CD4-positive, alpha-beta T cell (primary cell): ENCODE measurements at regions not wholly inside any gene's neighbourhood (a gene's known extent, or its start where the extent isn't known, plus 50 kb on each side); places are given as distances from the start of the nearest gene placed in this dataset.

Experiments
- ATAC-seq: fragments of 200-7000 bp; cut with Tn5 transposase; one replicate; pipeline ENCODE4 v1.10.0; 2022; ENCODE audit warnings: mild to moderate bottlenecking; ENCODE audit not compliant: poor library complexity
- CTCF ChIA-PET: fragments of 350-600 bp; sonication (Branson Sonifier 250); formaldehyde crosslinking; loops from one replicate; lab custom pipeline; 2021; ENCODE audit warnings: antibody characterized with exemption, inconsistent platforms; lab: Charles Lee
- POLR2A ChIA-PET: fragments of 350-600 bp; sonication (Branson Sonifier 250); formaldehyde crosslinking; loops from one replicate; lab custom pipeline; 2021; ENCODE audit warnings: antibody characterized with exemption, inconsistent platforms; lab: Charles Lee
- DNase-seq, 14 experiments: peaks; one replicate each; pipeline ENCODE4 v3.0.0-alpha.2; 2013 to 2020; ENCODE audit warnings: mixed read lengths in 2 of 14
- H3K27ac ChIP-seq, 2 donors: one replicate each; pipeline versions ENCODE4 v1.5.1 to v1.7.0; 2013; ENCODE audit warnings: low read length in 2 of 2, low read depth in 1 of 2, mild to moderate bottlenecking in 1 of 2
- H3K27me3 ChIP-seq, 2 experiments: 1 replicate in 1 of 2; 2 replicates in 1 of 2; pipeline versions ENCODE4 v1.6.1 to v1.7.0; 2013; ENCODE audit warnings: low read length in 2 of 2, control low read depth in 1 of 2, mild to moderate bottlenecking in 1 of 2, moderate library complexity in 1 of 2; ENCODE audit not compliant: insufficient read depth in 2 of 2, control insufficient read depth in 1 of 2
- H3K36me3 ChIP-seq: one replicate; pipeline ENCODE4 v1.6.1; 2013; ENCODE audit warnings: low read length, control low read depth; ENCODE audit not compliant: insufficient read depth
- H3K4me1 ChIP-seq: one replicate; pipeline ENCODE4 v1.6.1; 2013; ENCODE audit warnings: low read length, control low read depth; ENCODE audit not compliant: insufficient read depth
- H3K4me3 ChIP-seq: one replicate; pipeline ENCODE4 v1.5.1; 2013; ENCODE audit warnings: mild to moderate bottlenecking, low read length, moderate library complexity
- H3K9me3 ChIP-seq, 2 experiments: 1 replicate in 1 of 2; 2 replicates in 1 of 2; pipeline versions ENCODE4 v1.6.1 to v1.7.0; 2013; ENCODE audit warnings: low read length in 2 of 2, mild to moderate bottlenecking in 2 of 2, control low read depth in 1 of 2, moderate library complexity in 1 of 2; ENCODE audit not compliant: control insufficient read depth in 1 of 2, insufficient read depth in 1 of 2
- H3K27ac Mint-ChIP-seq: one replicate; pipeline ENCODE4 v1.8.0; 2020; ENCODE audit warnings: mixed read lengths
- H3K27me3 Mint-ChIP-seq: one replicate; pipeline ENCODE4 v1.8.0; 2021; ENCODE audit warnings: mixed read lengths
- H3K36me3 Mint-ChIP-seq: one replicate; pipeline ENCODE4 v1.8.0; 2021; ENCODE audit warnings: low read depth, mixed read lengths
- H3K4me1 Mint-ChIP-seq: one replicate; pipeline ENCODE4 v1.8.0; 2021; ENCODE audit warnings: low read depth, mixed read lengths
- H3K4me3 Mint-ChIP-seq: one replicate; pipeline ENCODE4 v1.8.0; 2020; ENCODE audit warnings: mild to moderate bottlenecking, mixed read lengths
- H3K9me3 Mint-ChIP-seq: one replicate; pipeline ENCODE4 v1.8.0; 2020; ENCODE audit warnings: mixed read lengths
- CTCF ChIP-seq: fragments of 200-600 bp; IDR thresholded peaks from one replicate; pipeline ENCODE4 v1.8.0; 2022; ENCODE audit warnings: antibody characterized with exemption, mild to moderate bottlenecking
- intact Hi-C, 2 experiments: fragments of 100-400 bp; cut with DNase I in 1 of 2; cut with micrococcal nuclease in 1 of 2; formaldehyde crosslinking; loops; one replicate each; pipeline versions ENCODE4 v1.15.1 to v1.9.0; 2023 to 2025; cut with DNase I, micrococcal nuclease

DNA sequence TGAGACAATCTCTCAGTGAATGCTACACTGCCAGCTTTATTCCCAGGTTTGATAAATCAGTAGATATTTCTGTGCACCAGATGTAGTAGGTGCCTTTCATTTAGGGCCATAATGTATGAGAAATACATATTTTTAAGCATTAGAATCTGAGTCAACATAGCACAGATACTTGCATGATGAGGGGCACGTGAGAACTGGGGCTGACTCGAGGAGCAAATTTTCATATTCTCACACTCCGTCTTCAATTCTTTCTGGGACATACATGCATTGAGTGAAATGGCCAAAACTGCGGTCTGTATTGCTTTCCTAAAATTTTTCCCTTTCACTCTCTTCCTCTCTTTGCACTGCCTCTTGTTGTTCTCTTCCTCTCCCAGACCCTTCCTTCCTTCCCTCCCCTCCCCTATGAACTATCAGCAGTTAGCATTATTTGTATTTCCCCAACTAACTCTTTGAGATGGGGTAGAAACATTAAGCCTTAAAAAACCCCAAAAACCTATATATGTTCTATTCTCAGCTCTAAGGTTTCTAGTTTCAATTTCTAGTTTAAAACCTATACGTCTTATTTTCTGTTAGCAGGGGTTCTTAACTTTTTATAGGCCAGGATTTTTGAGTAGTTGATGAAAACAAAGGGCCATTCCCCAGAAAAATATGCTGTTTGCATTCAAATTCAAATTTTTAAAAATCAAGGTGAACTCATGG lies 289.1 kb downstream of the PTBP2 start:
- H3K9me3 Mint-ChIP-seq, result no peaks in the 10 kb centered on the region
- H3K4me1 Mint-ChIP-seq, result no peaks in the 10 kb centered on the region
- no peak for ATAC-seq

DNA sequence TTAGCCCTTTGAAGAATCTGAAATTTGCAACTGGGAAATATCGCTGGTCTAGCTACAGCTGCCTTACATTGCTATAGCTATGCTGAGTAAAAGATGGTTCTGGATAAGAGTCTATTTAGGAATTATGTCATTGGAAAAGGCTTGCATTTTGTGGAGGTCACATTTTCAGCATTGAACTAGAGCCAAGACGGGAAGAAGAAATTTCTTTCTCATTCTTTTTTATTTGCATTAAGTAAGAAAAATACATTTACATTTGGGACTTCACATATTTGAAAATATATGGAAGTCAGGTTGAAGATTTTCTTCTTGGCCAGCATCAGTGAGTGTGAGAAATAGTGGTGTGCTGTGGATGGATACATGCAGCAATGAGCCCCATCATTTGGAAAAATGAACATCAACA lies 291.6 kb downstream of the PTBP2 start:
- ATAC-seq (no peak), DNase-seq (no peak)
- peaks cover 9% of the 10 kb centered on the region for H3K27me3 Mint-ChIP-seq
- Histone ChIP-seq H3K27me3 (peaks cover 0 to 4% of the 10 kb centered on the region in 2 experiments), H3K27ac (no peak overlapping the region), H3K4me1 (no peaks in the 10 kb centered on the region), H3K36me3 (no peaks in the 10 kb centered on the region), H3K4me3 (no peak overlapping the region), H3K9me3 (no peaks in the 10 kb centered on the region)
- no peak overlapping the region for H3K4me3 Mint-ChIP-seq
- H3K36me3 Mint-ChIP-seq, result no peaks in the 10 kb centered on the region
- TF ChIP-seq CTCF, result no peak
- no peaks in the 10 kb centered on the region for H3K4me1 Mint-ChIP-seq
- no peaks in the 10 kb centered on the region for H3K9me3 Mint-ChIP-seq
- intact Hi-C loops, result no loop called here
- ChIA-PET POLR2A (no interaction called here), CTCF (no interaction called here)
- H3K27ac Mint-ChIP-seq, result no peak overlapping the region

More for the DNA sequence above, 289.1 kb downstream of the PTBP2 start:
- DNase-seq, result no peak
- Mint-ChIP-seq H3K4me3 (no peak overlapping the region), H3K27ac (no peak overlapping the region), H3K27me3 (no peaks in the 10 kb centered on the region), H3K36me3 (no peaks in the 10 kb centered on the region)
- no peak overlapping the region for H3K27ac ChIP-seq
- intact Hi-C loops, result no loop called here
- H3K4me3 ChIP-seq, result no peak overlapping the region
- TF ChIP-seq CTCF, result no peak
- ChIA-PET POLR2A (no interaction called here), CTCF (no interaction called here)
- H3K9me3 ChIP-seq, result no peaks in the 10 kb centered on the region
- H3K4me1 ChIP-seq, result no peaks in the 10 kb centered on the region
- peaks cover 0 to 4% of the 10 kb centered on the region in 2 experiments for H3K27me3 ChIP-seq
- H3K36me3 ChIP-seq, result no peaks in the 10 kb centered on the region

- TF ChIP-seq CTCF, result no peak
- intact Hi-C loops, result no loop called here
- H3K27me3 Mint-ChIP-seq, result peaks cover 12% of the 10 kb centered on the region
- H3K27me3 ChIP-seq, result peaks cover 0 to 4% of the 10 kb centered on the region in 2 experiments
- H3K9me3 ChIP-seq, result no peaks in the 10 kb centered on the region
- H3K27ac Mint-ChIP-seq, result no peak overlapping the region
- no peak overlapping the region for H3K4me3 ChIP-seq
- H3K36me3 Mint-ChIP-seq, result no peaks in the 10 kb centered on the region
- ATAC-seq (no peak), DNase-seq (no peak)
- H3K4me3 Mint-ChIP-seq, result no peak overlapping the region
- no peaks in the 10 kb centered on the region for H3K4me1 ChIP-seq
- H3K27ac ChIP-seq, result no peak overlapping the region
- no peaks in the 10 kb centered on the region for H3K4me1 Mint-ChIP-seq
- ChIA-PET CTCF (no interaction called here), POLR2A (no interaction called here)
- H3K36me3 ChIP-seq, result no peaks in the 10 kb centered on the region
- H3K9me3 Mint-ChIP-seq, result no peaks in the 10 kb centered on the region
Observed at GRCh38 chr1:97013941-97014340, 292.4 kb downstream of the PTBP2 start.
